ENCODE measurements at regions not wholly inside any gene's neighbourhood (a gene's known extent, or its start where the extent isn't known, plus 50 kb on each side); places are given as distances from the start of the nearest gene placed in this dataset.
A peak's percentile ranks its signal among the peaks of the same experiment; 100 is the strongest.

GRCh38 chr6:144519426-144519825, 234.3 kb downstream of the UTRN start:
- H3K9me3 Mint-ChIP-seq = no peaks in the 10 kb centered on the region
- TF ChIP-seq, protein P1, sequence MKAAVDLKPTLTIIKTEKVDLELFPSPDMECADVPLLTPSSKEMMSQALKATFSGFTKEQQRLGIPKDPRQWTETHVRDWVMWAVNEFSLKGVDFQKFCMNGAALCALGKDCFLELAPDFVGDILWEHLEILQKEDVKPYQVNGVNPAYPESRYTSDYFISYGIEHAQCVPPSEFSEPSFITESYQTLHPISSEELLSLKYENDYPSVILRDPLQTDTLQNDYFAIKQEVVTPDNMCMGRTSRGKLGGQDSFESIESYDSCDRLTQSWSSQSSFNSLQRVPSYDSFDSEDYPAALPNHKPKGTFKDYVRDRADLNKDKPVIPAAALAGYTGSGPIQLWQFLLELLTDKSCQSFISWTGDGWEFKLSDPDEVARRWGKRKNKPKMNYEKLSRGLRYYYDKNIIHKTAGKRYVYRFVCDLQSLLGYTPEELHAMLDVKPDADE (IDR thresholded peaks at IDR 0.05) = no peak
- Histone ChIP-seq H2AFZ (no peak overlapping the region), H3F3A (replicated peaks; ENCODE audit: low read depth) (no peaks in the 10 kb centered on the region), H3K79me2 (replicated peaks; ENCODE audit: insufficient read depth) (no peaks in the 10 kb centered on the region), H3K36me3 (ENCODE audit: insufficient read depth) (peaks cover 6% of the 10 kb centered on the region; the same call in 1 of the 2 replicates), H3K27ac (ENCODE audit: low read depth) (peak overlapping the region; percentile 4; the same call in 1 of the 2 replicates), H3K4me3 (no peak overlapping the region), H3K9me2 (ENCODE audit: insufficient read depth) (no peaks in the 10 kb centered on the region), H4K20me1 (replicated peaks; ENCODE audit: insufficient read depth) (no peaks in the 10 kb centered on the region), H3K27me3 (ENCODE audit: insufficient read depth) (no peaks in the 10 kb centered on the region), H3K4me1 (ENCODE audit: insufficient read depth) (no peaks in the 10 kb centered on the region), H3K4me2 (no peak overlapping the region)
- no peak overlapping the region for H3K4me3 Mint-ChIP-seq
- peaks cover 1% of the 10 kb centered on the region for H3K27me3 Mint-ChIP-seq (ENCODE audit: insufficient read depth, low read depth, poor library complexity)
- DNase-seq (ENCODE audit: low spot score) (no peak), ATAC-seq (no peak)
- H3K4me1 Mint-ChIP-seq = no peaks in the 10 kb centered on the region
- H3K36me3 Mint-ChIP-seq (ENCODE audit: low read depth) = peaks cover 15% of the 10 kb centered on the region
- H3K27ac Mint-ChIP-seq = no peak overlapping the region

- peak; percentile 84 for ATAC-seq
- peak; percentile 41 for DNase-seq (ENCODE audit: low spot score)
- Histone ChIP-seq H3K4me2 (no peak overlapping the region), H3K36me3 (ENCODE audit: insufficient read depth) (0 out of 2 replicates have a peak, but pooled peaks cover 3% of the 10 kb centered on the region), H3K79me2 (replicated peaks; ENCODE audit: insufficient read depth) (no peaks in the 10 kb centered on the region), H3K27ac (ENCODE audit: low read depth) (no peak overlapping the region), H2AFZ (no peak overlapping the region), H4K20me1 (replicated peaks; ENCODE audit: insufficient read depth) (no peaks in the 10 kb centered on the region), H3K4me1 (ENCODE audit: insufficient read depth) (0 out of 2 replicates have a peak, but pooled peaks cover 5% of the 10 kb centered on the region), H3K9me2 (ENCODE audit: insufficient read depth) (0 out of 2 replicates have a peak, but pooled peaks cover 4% of the 10 kb centered on the region), H3F3A (replicated peaks; ENCODE audit: low read depth) (no peaks in the 10 kb centered on the region), H3K27me3 (ENCODE audit: insufficient read depth) (no peaks in the 10 kb centered on the region), H3K4me3 (no peak overlapping the region)
- H3K9me3 Mint-ChIP-seq = no peaks in the 10 kb centered on the region
- H3K36me3 Mint-ChIP-seq (ENCODE audit: low read depth) = peaks cover 32% of the 10 kb centered on the region
- no peaks in the 10 kb centered on the region for H3K27me3 Mint-ChIP-seq (ENCODE audit: insufficient read depth, low read depth, poor library complexity)
- H3K4me1 Mint-ChIP-seq = peaks cover 12% of the 10 kb centered on the region; the same call in 2 of the 3 replicates
- peak overlapping the region; percentile 94 for H3K27ac Mint-ChIP-seq
- no peak overlapping the region for H3K4me3 Mint-ChIP-seq
- TF ChIP-seq, protein P2, sequence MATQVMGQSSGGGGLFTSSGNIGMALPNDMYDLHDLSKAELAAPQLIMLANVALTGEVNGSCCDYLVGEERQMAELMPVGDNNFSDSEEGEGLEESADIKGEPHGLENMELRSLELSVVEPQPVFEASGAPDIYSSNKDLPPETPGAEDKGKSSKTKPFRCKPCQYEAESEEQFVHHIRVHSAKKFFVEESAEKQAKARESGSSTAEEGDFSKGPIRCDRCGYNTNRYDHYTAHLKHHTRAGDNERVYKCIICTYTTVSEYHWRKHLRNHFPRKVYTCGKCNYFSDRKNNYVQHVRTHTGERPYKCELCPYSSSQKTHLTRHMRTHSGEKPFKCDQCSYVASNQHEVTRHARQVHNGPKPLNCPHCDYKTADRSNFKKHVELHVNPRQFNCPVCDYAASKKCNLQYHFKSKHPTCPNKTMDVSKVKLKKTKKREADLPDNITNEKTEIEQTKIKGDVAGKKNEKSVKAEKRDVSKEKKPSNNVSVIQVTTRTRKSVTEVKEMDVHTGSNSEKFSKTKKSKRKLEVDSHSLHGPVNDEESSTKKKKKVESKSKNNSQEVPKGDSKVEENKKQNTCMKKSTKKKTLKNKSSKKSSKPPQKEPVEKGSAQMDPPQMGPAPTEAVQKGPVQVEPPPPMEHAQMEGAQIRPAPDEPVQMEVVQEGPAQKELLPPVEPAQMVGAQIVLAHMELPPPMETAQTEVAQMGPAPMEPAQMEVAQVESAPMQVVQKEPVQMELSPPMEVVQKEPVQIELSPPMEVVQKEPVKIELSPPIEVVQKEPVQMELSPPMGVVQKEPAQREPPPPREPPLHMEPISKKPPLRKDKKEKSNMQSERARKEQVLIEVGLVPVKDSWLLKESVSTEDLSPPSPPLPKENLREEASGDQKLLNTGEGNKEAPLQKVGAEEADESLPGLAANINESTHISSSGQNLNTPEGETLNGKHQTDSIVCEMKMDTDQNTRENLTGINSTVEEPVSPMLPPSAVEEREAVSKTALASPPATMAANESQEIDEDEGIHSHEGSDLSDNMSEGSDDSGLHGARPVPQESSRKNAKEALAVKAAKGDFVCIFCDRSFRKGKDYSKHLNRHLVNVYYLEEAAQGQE (IDR thresholded peaks at IDR 0.05; ENCODE audit: unreplicated experiment) = no peak
- TF ChIP-seq EZH2phosphoT487 (IDR thresholded peaks at IDR 0.05; ENCODE audit: unreplicated experiment) (no peak), CREB1 (CRISPR knock-in tag; IDR thresholded peaks at IDR 0.05; ENCODE audit: low read depth) (no peak), NANOG (IDR thresholded peaks at IDR 0.05; ENCODE audit: borderline replicate concordance) (no peak), STAT1 (IDR thresholded peaks at IDR 0.05; ENCODE audit: unreplicated experiment) (no peak), JUNB (IDR thresholded peaks at IDR 0.05; ENCODE audit: unreplicated experiment) (no peak), POLR2AphosphoS5 (IDR thresholded peaks at IDR 0.05; ENCODE audit: low read depth) (no peak), ZNF114 (CRISPR knock-in tag; IDR thresholded peaks at IDR 0.05) (no peak), EZH2 (IDR thresholded peaks at IDR 0.05; ENCODE audit: low read depth, unreplicated experiment) (no peak), ZNF331 (CRISPR knock-in tag; IDR thresholded peaks at IDR 0.05; ENCODE audit: low read depth) (no peak)
- TF ChIP-seq, protein P3, sequence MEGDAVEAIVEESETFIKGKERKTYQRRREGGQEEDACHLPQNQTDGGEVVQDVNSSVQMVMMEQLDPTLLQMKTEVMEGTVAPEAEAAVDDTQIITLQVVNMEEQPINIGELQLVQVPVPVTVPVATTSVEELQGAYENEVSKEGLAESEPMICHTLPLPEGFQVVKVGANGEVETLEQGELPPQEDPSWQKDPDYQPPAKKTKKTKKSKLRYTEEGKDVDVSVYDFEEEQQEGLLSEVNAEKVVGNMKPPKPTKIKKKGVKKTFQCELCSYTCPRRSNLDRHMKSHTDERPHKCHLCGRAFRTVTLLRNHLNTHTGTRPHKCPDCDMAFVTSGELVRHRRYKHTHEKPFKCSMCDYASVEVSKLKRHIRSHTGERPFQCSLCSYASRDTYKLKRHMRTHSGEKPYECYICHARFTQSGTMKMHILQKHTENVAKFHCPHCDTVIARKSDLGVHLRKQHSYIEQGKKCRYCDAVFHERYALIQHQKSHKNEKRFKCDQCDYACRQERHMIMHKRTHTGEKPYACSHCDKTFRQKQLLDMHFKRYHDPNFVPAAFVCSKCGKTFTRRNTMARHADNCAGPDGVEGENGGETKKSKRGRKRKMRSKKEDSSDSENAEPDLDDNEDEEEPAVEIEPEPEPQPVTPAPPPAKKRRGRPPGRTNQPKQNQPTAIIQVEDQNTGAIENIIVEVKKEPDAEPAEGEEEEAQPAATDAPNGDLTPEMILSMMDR (conservative IDR thresholded peaks at IDR 0.05; ENCODE audit: low read depth in 2 of 2) = no peak
These were observed 243.7 kb downstream of the UTRN start for GRCh38 chr6:144528743-144529425.

Data from GM23338 (cell line).